MCF 10A (cell line): ENCODE measurements at regions not wholly inside any gene's neighbourhood (a gene's known extent, or its start where the extent isn't known, plus 50 kb on each side); places are given as distances from the start of the nearest gene placed in this dataset.

Source experiments
- BruUV-seq: library from RNA; stranded (reverse); fragments of 400-500 nt; replicated peaks from 2 replicates; lab custom pipeline; 2021; lab: Mats Ljungman, UMichigan
- CTCF ChIA-PET: fragments of 300-600 bp; sonication (Branson Sonifier 250); formaldehyde crosslinking; extraction: SDS; loops from one replicate; lab custom pipeline; 2021; ENCODE audit warnings: antibody characterized with exemption, inconsistent platforms; lab: Yijun Ruan, JAX
- POLR2A ChIA-PET: fragments of 300-600, 350-650 bp; sonication (Branson Sonifier 250); formaldehyde crosslinking; extraction: SDS; loops from one replicate; lab custom pipeline; 2020; ENCODE audit warnings: antibody characterized with exemption, inconsistent platforms; lab: Yijun Ruan, JAX
- DNase-seq: peaks from one replicate; pipeline ENCODE4 v3.0.0-alpha.2; 2018; ENCODE audit not compliant: unreplicated experiment
- H3K27ac Mint-ChIP-seq: one replicate; pipeline ENCODE4 v1.8.0; 2022; ENCODE audit warnings: mild to moderate bottlenecking, low read depth, mixed read lengths; ENCODE audit not compliant: unreplicated experiment
- H3K27me3 Mint-ChIP-seq: one replicate; pipeline ENCODE4 v1.8.0; 2022; ENCODE audit warnings: mixed read lengths; ENCODE audit not compliant: insufficient read depth, unreplicated experiment
- H3K36me3 Mint-ChIP-seq: one replicate; pipeline ENCODE4 v1.8.0; 2022; ENCODE audit warnings: mild to moderate bottlenecking, moderate library complexity, mixed read lengths; ENCODE audit not compliant: insufficient read depth, unreplicated experiment
- H3K4me1 Mint-ChIP-seq: one replicate; pipeline ENCODE4 v1.8.0; 2022; ENCODE audit warnings: mixed read lengths; ENCODE audit not compliant: insufficient read depth, unreplicated experiment
- H3K4me3 Mint-ChIP-seq: one replicate; pipeline ENCODE4 v1.8.0; 2022; ENCODE audit warnings: mild to moderate bottlenecking, moderate library complexity, mixed read lengths; ENCODE audit not compliant: unreplicated experiment
- H3K9me3 Mint-ChIP-seq: one replicate; pipeline ENCODE4 v1.8.0; 2022; ENCODE audit warnings: mixed read lengths; ENCODE audit not compliant: unreplicated experiment
- intact Hi-C: fragments of 100-400 bp; cut with micrococcal nuclease; formaldehyde crosslinking; loops from 2 replicates; pipeline ENCODE4 v1.14.1; 2022
- TF ChIP-seq, protein P1 (sequence below): fragments of 200-600 bp; IDR thresholded peaks from one replicate; pipeline ENCODE4 v1.8.0; 2022; ENCODE audit warnings: antibody characterized with exemption, mild to moderate bottlenecking; ENCODE audit not compliant: unreplicated experiment

- no peaks in the 10 kb centered on the region for H3K9me3 Mint-ChIP-seq
- POLR2A ChIA-PET: interaction anchor here (0.7 kb wide), 1 partner anchor 1620 kb away, joined by 4 read pairs; no protein-coding TSS in a partner anchor
- no peaks in the 10 kb centered on the region for H3K36me3 Mint-ChIP-seq
- intact Hi-C loops: no loop called here
- CTCF ChIA-PET: no interaction called here
- no TSS peak for BruUV-seq
- H3K4me1 Mint-ChIP-seq: peaks cover 11% of the 10 kb centered on the region
- H3K27me3 Mint-ChIP-seq: peaks cover 16% of the 10 kb centered on the region
- DNase-seq: no peak
- no peak overlapping the region for H3K4me3 Mint-ChIP-seq
- no peak overlapping the region for H3K27ac Mint-ChIP-seq
- TF ChIP-seq, protein P1, sequence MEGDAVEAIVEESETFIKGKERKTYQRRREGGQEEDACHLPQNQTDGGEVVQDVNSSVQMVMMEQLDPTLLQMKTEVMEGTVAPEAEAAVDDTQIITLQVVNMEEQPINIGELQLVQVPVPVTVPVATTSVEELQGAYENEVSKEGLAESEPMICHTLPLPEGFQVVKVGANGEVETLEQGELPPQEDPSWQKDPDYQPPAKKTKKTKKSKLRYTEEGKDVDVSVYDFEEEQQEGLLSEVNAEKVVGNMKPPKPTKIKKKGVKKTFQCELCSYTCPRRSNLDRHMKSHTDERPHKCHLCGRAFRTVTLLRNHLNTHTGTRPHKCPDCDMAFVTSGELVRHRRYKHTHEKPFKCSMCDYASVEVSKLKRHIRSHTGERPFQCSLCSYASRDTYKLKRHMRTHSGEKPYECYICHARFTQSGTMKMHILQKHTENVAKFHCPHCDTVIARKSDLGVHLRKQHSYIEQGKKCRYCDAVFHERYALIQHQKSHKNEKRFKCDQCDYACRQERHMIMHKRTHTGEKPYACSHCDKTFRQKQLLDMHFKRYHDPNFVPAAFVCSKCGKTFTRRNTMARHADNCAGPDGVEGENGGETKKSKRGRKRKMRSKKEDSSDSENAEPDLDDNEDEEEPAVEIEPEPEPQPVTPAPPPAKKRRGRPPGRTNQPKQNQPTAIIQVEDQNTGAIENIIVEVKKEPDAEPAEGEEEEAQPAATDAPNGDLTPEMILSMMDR: no peak
These were observed 350.1 kb upstream of the TNRC6C start for GRCh38 chr17:77608431-77608830.

GRCh38 chr17:77609553-77610517 is 348.7 kb upstream of the TNRC6C start:
- POLR2A ChIA-PET: no interaction called here
- Mint-ChIP-seq H3K27ac (no peak overlapping the region), H3K4me3 (no peak overlapping the region), H3K4me1 (peaks cover 7% of the 10 kb centered on the region), H3K36me3 (no peaks in the 10 kb centered on the region), H3K27me3 (peaks cover 16% of the 10 kb centered on the region), H3K9me3 (no peaks in the 10 kb centered on the region)
- TF ChIP-seq, protein P1: no peak
- intact Hi-C loops: no loop called here
- BruUV-seq: no TSS peak
- DNase-seq: no peak
- CTCF ChIA-PET: no interaction called here

- H3K27me3 Mint-ChIP-seq: peaks cover 16% of the 10 kb centered on the region
- peaks cover 8% of the 10 kb centered on the region for H3K4me1 Mint-ChIP-seq
- ChIA-PET POLR2A (no interaction called here), CTCF (no interaction called here)
- no peak overlapping the region for H3K27ac Mint-ChIP-seq
- intact Hi-C loops: no loop called here
- TF ChIP-seq, protein P1: no peak
- no peaks in the 10 kb centered on the region for H3K36me3 Mint-ChIP-seq
- no peaks in the 10 kb centered on the region for H3K9me3 Mint-ChIP-seq
- H3K4me3 Mint-ChIP-seq: no peak overlapping the region
- no peak for DNase-seq
- BruUV-seq: no TSS peak
These were observed 348.0 kb upstream of the TNRC6C start for GRCh38 chr17:77610518-77610893.

- CTCF ChIA-PET: no interaction called here
- intact Hi-C loops: no loop called here
- DNase-seq: no peak
- POLR2A ChIA-PET: no interaction called here
- BruUV-seq: no TSS peak
- Mint-ChIP-seq H3K27ac (no peak overlapping the region), H3K27me3 (peaks cover 16% of the 10 kb centered on the region), H3K9me3 (no peaks in the 10 kb centered on the region), H3K36me3 (no peaks in the 10 kb centered on the region), H3K4me3 (no peak overlapping the region), H3K4me1 (peaks cover 12% of the 10 kb centered on the region)
- TF ChIP-seq, protein P1: no peak
These were observed 347.5 kb upstream of the TNRC6C start for GRCh38 chr17:77610972-77611521.
